Progenitor cell of endocrine pancreas (in vitro differentiated cells): ENCODE measurements at regions not wholly inside any gene's neighbourhood (a gene's known extent, or its start where the extent isn't known, plus 50 kb on each side); places are given as distances from the start of the nearest gene placed in this dataset.

Experiments used
- DNase-seq: peaks from one replicate; pipeline ENCODE4 v3.0.0; 2021; ENCODE audit warnings: low spot score; ENCODE audit not compliant: unreplicated experiment
- H3K27ac Mint-ChIP-seq: 2 replicates; pipeline ENCODE4 v1.8.0; 2021; ENCODE audit warnings: mild to moderate bottlenecking, moderate library complexity, mixed read lengths
- H3K27me3 Mint-ChIP-seq: 2 replicates; pipeline ENCODE4 v1.8.0; 2021; ENCODE audit warnings: mixed read lengths
- H3K36me3 Mint-ChIP-seq: 2 replicates; pipeline ENCODE4 v1.8.0; 2022; ENCODE audit warnings: mixed read lengths; ENCODE audit not compliant: insufficient read depth
- H3K4me1 Mint-ChIP-seq: 2 replicates; pipeline ENCODE4 v1.8.0; 2021; ENCODE audit warnings: low read depth, mixed read lengths
- H3K4me3 Mint-ChIP-seq: 2 replicates; pipeline ENCODE4 v1.8.0; 2021; ENCODE audit warnings: low read depth, mild to moderate bottlenecking, moderate library complexity, mixed read lengths
- H3K9me3 Mint-ChIP-seq: 2 replicates; pipeline ENCODE4 v1.8.0; 2021; ENCODE audit warnings: low read depth, mixed read lengths
- CTCF ChIP-seq: fragments of 200-600 bp; sonication (generic); IDR thresholded peaks from one replicate; pipeline ENCODE4 v1.5.0; 2021; ENCODE audit warnings: antibody characterized with exemption, mild to moderate bottlenecking; ENCODE audit not compliant: unreplicated experiment

DNA sequence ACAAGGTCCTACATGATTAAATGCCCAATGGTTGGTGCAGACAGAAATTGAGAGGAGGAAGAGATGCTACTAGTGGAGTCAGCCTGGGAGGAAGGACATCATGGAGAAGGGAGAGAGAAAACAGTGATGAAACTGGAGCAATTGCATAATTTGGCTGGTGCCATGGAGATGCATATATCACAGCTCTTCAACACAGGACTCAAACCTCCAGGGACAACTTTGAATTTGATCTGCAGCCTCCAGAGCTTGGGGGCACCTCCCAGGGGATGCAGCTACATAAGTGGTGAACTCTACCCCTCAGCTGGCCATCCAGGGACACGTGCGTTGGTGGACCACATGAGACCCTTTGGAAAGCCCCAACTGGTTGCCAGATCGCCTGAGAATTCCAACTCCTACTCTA lies 80.4 kb downstream of the CTAGE1 start:
- no peak for TF ChIP-seq CTCF
- Mint-ChIP-seq H3K4me1 (peaks cover 13% of the 10 kb centered on the region), H3K36me3 (no peaks in the 10 kb centered on the region), H3K27ac (no peak overlapping the region), H3K4me3 (no peak overlapping the region), H3K27me3 (peaks cover 28% of the 10 kb centered on the region), H3K9me3 (no peaks in the 10 kb centered on the region)
- no peak for DNase-seq

DNA sequence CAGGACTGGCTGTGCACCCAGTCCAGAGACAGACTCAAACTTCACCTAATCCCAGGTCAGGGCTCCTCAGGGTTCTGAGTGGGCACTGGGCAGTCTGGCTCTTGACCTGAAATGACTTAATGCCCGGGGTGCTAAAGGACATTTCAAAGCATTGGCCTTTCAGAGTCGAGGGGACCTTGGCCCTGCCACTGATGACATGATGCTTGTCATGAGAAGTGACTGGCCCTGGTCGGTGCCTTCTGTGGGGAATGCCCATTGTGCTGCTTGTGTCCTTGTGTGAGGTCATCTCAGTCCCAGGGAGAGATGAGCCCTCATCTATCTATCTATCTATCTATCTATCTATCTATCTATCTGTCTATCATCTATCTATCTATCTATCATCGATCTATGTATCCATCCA lies 81.3 kb downstream of the CTAGE1 start:
- no peaks in the 10 kb centered on the region for H3K36me3 Mint-ChIP-seq
- no peak for DNase-seq
- H3K4me3 Mint-ChIP-seq, result no peak overlapping the region
- H3K4me1 Mint-ChIP-seq, result peaks cover 13% of the 10 kb centered on the region
- peaks cover 28% of the 10 kb centered on the region for H3K27me3 Mint-ChIP-seq
- no peak for TF ChIP-seq CTCF
- no peaks in the 10 kb centered on the region for H3K9me3 Mint-ChIP-seq
- H3K27ac Mint-ChIP-seq, result no peak overlapping the region

DNA sequence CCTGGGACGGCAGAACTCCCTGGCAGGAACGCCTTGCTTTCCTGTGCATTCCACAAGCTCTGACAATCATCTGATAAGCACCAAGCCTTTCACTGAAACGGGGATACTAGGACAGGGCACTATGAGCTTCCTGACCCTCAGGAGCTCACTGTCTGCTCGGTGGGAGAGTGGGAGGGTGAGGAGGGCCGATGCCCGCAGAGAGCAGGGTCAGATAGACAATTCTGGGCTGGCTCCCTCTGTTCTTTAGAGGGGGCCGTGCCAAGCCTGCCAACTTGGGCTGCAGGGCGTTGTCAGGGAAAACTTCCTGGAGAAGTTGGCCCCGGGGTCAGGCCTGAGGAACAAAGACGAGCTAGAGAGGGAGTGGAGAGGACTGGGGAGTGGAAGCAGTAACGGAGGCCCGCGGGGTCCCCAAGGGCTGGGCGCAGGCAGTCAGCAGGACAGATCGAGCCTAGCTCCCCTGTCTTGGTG lies 82.0 kb downstream of the CTAGE1 start:
- Mint-ChIP-seq H3K4me3 (no peak overlapping the region), H3K9me3 (no peaks in the 10 kb centered on the region), H3K4me1 (peaks cover 13% of the 10 kb centered on the region), H3K27ac (no peak overlapping the region), H3K27me3 (peaks cover 32% of the 10 kb centered on the region), H3K36me3 (no peaks in the 10 kb centered on the region)
- DNase-seq, result no peak
- TF ChIP-seq CTCF, result no peak

DNA sequence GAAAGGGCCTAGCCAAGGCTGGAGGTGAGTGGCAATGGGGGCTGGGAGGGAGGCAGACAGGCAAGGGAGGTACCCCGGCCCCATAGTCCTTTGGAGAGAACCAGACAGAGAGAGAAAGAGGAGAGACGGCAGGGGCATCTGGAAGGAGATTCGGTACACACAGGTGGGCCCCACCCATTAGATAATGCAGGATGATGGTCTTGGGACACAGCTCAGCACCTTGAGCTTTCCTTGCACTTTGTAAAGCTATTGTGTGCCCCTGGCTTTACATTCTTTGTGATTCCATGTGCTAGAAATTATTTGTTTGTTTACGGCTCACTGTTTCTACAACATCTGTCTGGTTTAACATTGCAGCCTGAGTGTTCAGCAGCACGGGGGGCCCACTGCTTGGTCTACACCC lies 83.1 kb downstream of the CTAGE1 start:
- no peak for DNase-seq
- Mint-ChIP-seq H3K27me3 (peaks cover 36% of the 10 kb centered on the region), H3K4me1 (peaks cover 10% of the 10 kb centered on the region), H3K36me3 (no peaks in the 10 kb centered on the region), H3K4me3 (no peak overlapping the region), H3K27ac (no peak overlapping the region), H3K9me3 (no peaks in the 10 kb centered on the region)
- TF ChIP-seq CTCF, result no peak

GRCh38 chr18:22332590-22332989 lies 85.1 kb downstream of the CTAGE1 start:
- Mint-ChIP-seq H3K27me3 (peaks cover 36% of the 10 kb centered on the region), H3K27ac (no peak overlapping the region), H3K4me1 (peaks cover 10% of the 10 kb centered on the region), H3K9me3 (no peaks in the 10 kb centered on the region), H3K36me3 (no peaks in the 10 kb centered on the region), H3K4me3 (no peak overlapping the region)
- DNase-seq, result no peak
- TF ChIP-seq CTCF, result peak; percentile 34
